ENCODE measurements at regions not wholly inside any gene's neighbourhood (a gene's known extent, or its start where the extent isn't known, plus 50 kb on each side); places are given as distances from the start of the nearest gene placed in this dataset.

DNA sequence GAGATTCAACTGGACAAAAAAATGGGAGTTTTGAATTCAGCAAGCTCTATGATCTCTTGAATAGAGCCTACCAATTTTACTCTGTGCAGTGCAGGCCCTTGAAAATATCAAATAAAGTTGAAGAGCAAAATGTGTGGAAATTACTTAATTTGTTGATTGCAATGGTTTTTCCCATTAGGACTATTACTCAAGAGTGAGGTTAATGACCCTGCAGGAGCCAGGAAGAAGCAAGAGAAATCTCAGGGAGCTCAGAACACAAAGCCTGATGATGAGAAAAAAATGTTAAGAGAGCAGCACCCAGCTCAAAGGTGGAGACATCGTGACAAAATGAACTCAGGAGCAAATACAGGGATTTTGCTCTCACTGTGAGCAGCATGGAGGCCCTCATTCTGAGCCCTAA, 337.6 kb upstream of the TRIB2 start:
- DNase-seq, result no peak

DNA sequence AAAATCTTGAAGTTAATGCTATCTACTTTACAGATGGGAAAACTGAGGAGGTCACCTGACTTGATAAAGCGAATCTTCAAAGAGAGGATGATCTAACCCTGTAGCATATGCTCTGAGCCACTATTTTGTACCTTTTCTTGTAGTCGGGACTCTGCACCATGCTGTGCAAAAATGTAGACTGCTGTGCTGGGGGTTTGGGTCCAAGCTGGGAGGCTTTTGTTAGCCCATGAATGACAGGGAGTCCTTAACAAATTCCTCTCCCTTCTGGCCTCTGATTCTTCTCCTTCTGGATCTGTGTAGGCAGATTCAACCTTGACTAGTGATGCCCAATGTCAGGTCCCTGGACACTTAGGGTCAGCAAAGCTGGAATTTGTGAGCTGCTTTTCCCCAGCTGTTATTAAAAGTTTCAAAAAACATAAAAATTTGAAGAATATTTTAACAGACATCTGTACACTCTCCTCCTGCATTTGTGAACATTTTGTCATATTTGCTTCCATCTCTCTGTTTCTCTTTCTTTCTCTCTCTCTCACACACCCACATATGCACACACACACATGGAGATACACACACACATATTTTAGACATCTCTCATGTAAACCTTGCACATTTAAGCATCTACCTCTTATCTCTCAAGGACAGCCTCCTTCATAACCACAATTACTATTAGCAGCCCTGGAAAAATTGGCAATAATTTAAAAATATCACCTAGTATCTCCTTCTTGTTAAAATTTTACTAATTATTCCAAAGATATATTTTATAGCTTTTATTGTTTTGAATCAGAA, 335.0 kb upstream of the TRIB2 start:
- no peak for DNase-seq

DNA sequence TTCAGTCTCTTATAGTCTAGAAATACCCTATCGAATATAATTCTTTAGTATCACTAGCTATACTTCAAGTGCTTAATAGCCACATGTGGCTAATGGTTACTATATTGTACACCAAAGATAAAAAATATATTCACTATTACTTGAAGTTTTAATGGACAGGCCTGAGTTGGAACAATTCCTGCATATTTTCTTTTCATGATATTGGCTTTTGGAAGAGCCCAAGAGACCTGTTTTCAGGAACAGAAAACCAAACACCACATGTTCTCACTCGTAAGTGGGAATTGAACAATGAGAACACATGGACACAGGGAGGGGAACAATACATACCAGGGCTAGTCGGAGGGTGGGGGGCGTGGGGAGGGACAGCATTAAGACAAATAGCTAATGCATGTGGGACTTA, 334.4 kb upstream of the TRIB2 start:
- no peak for DNase-seq

DNA sequence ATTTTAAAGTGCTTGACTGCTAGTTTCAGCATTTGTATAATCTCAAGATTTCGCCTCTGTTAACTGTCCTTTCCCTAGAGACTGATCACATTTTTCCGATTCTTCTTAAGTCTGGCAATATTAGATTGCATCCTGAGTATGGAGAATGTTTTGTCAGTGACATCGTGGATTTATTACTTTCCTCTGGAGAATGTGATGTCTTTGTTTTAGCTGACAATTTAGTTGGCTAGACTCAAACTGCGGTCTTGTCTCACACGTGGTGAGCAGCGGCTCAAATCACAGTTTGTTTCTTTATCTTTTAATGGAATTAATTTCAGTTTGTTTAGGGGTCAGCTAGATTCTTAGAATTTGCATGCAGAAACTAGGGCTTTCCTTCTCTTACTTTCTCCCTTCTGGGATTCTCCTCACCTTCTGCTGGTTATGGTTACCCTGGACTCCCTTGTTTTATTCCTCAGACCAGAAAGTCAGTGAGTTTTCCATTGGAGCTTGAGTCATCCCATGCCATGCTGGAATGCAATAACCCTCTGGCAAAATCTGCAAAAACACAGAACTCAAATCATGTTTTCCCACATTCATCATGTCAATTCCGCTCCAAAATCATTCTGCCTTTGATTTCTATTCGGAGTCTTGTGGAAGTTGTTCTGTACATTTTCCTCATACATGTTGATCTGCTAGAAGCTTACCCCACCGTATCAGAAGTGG, 327.2 kb upstream of the TRIB2 start:
- no peak for DNase-seq

DNA sequence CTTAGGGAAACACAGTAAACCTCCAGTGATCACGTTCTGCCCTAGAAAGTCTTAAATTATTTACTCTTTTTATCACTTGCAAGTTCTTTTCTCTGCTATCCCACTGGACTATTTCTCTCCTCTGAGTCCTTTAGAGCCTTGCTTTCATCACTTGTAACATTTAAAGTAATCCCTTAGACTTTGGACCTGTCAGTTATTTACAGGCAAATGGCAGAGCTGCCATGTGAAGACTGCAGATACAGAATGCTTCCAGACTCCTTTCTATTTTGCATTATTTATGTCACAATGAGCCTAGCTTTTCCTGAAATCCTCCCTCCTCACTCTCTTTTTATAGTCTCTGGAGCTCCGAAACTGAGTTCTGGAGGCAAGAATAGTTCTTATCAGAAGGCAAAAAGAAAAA, 325.6 kb upstream of the TRIB2 start:
- DNase-seq, result no peak

DNA sequence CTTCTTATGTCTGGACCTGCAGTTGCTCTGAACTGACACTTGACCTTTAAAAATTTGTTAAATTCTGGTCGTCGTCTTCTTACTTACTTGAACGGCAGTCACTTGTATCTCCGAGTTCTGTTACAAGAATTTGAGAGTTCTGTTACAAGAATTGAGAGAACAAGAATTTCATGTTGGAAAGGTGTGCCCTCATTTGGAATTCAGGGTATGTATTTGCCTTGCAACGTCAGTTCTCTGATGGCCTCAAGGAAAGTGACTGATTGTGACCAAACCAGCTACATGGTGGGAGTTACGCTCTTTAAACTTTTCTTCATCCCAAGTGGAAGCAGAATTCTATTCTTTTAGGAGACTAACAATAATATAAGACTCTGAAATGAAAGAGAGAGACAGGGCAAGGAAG, 320.0 kb upstream of the TRIB2 start:
- DNase-seq, result no peak

DNA sequence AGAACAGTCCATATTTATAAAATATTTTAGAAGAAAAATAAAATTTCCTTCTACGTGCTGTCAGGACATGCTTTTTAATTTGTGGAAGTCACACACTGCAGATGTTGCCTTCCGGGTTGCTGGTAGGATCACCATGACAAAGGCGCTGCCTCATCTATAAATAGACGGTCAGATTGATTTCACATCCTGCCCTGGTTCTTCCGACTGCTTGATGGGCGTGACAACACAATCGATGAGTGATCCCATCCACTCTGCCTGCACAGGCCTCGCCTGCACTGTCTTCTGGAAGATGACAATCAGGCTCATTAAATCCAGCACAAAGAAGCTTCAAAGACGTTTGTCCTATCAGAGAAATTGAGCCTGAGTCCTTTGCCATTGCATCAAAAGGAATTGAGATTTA, 318.9 kb upstream of the TRIB2 start:
- no peak for DNase-seq

DNA sequence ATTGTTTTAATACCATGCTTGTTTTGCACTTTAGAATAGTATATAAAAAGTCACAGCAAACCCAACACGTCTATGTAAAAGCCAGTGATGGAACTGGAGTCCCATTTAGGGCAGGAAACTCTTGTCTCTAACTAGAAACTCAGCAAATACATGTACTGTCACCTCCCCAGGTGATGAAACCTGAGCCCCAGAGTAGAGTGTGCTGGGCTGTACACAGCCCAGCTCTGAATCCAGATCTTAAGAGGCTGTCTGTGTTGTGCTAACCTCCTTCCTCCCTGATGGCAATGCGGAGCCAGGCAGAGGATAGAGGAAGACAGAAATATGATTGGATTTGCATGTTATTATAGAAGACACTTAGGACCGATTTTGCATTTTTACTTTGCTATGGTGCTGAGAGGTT, 317.5 kb upstream of the TRIB2 start:
- DNase-seq, result no peak

DNA sequence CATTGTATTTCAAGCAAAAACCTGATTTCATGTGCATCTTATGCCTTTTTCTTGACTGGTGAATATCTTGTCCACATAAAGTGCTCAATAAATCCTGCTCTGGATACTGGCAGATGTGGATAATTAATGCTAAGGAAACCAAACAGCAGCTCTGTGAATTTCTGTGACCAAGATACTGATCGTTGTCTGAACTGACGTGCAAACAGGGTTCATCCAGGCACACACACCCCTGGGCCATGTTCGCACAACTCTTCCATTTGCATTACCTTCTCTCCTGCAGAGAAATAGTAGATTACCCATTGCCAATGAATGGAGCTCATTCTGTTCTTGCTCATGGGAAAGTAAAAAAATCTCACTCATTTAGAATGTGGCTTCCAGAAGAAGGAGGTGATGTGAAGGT, 316.2 kb upstream of the TRIB2 start:
- no peak for DNase-seq

DNA sequence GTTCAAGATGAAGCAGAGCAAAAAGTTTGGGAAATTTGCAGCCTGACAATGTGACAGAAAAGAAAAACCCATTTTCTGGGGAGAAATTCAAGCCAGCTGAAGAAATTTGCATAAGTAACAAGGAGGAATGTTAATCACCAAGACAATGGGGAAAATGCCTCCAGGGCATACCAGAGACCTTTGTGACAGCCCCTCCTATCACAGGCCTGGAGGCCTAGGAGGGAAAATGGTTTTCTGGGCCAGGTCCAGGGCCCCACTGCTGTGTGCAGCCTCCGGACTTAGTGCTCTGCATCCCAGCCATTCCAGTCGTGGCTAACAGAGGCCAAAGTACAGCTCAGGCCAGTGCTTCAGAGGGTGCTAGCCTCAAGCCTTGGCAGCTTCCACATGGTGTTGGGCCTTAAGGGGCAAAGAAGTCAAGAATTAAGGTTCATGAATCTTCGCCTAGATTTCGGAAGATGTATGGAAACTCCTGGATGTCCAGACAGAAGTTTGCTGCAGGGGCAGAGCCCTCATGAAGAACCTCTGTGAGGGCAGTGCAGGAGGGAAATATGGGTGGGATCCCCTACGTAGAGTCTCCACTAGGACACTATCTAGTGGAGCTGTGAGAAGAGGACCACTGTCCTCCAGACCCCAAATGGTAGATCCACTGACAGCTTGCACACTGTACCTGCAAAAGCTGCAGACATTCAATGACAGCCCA, 314.1 kb upstream of the TRIB2 start:
- DNase-seq, result no peak

DNA sequence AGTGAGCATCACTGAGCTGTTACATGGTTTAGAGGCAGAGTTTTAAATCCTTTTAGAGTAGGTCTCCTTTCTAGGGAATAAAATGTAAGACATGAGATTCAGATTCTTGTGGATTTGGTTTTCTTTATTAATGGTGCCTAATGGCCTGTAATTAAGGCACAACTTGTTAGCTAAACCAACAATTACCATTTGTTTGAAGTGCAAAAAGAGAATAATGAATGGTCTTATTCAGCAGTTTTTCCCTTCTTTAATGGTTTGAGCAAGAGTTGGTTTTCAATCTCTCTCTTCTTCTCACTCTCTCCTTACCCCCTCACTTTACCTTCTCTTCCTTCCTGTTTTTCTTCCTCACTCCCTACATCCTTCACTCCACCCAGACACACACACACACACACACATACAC, 312.2 kb upstream of the TRIB2 start:
- no peak for DNase-seq

DNA sequence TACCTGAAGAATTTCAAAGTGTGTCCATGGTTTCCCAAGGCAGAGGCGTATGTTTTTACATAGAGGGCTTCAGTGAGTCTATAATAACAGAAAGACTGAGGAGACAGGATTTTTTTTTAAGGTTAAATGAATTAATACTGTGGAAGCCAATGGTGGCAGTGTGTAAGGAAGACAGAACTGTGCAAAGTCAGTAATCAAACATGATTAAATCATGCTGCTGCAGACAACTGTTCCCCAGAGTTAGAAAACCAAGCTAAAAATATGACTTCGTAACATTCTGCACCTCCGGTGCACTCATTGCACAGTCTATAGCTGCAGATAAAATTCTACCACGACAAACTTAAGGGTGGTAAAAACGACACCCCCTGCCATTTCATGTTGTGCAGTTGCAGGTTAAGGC, 309.6 kb upstream of the TRIB2 start:
- DNase-seq, result no peak

DNA sequence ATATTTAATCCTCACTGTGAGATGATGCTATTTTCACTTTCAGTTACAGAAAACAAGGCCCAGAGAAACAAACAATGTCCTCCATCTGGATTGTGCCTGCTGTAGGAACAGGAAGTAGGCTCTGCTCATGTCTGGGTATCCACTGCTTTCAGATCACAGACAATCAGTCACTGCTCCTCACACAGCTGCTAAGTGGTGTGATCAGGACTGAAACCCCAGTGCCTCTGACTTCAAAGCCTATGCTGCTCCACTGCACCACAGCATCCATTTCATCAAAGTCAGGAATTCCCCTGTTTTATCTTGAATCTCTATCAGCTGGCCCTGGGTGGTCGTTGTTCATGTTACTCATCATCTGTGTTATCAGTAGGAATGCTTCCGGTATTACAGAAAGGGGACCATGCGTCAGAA, 303.8 kb upstream of the TRIB2 start:
- DNase-seq, result no peak

DNA sequence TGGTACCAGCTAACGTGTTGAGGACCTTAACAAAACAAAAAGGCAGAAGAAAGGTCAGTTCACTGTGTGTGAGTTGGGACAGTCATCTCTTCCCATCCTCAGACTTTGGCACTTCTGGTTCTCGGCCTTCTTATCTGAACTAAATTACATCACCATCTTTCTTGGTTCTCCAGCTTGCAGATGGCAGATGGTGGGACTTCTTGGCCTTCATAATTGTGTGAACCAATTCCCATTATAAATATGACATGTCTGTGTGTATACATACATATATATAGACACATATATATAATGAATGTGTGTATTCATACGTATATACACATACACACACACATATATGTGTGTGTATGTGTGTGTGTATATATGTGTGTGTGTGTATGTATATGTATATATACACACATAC, 301.2 kb upstream of the TRIB2 start:
- DNase-seq, result no peak

DNA sequence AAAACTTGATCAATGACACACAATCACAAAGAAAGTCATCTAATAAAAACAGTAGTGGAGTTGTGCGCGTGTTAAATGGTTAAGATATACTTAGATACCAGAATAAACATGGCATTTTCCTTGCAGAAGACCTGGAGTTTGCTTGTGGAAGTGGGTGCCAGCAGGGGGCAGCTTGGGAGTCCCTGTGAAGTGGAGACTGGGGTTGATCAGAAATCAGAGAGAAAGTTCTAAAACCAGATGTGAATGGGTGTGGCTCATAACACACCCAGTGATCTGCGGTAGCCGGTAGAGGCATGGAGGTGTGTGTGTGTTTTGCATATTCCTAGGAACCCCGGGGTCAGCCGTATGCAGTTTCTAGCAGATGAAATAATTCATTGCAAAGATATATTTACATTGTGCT, 300.1 kb upstream of the TRIB2 start:
- peak; percentile 49 for DNase-seq

DNA sequence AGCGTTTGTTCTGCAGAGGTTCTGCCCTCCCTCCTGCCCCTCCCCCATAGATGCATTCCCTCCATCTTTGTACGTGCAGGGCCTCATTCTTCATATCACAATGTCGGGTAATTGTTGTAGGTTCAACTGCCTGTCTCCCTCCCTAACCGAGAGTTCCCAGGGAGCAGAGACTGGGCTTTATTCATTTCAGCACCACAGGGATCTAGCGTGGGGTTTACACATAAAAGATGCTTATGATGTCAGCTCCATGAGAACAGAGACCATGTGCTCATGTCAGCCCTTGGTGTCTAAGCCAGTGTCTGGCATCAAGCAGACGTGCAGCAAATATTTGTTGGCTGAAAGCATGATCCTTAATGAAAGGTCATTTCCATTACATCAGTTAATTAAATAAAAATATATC, 298.9 kb upstream of the TRIB2 start:
- DNase-seq, result no peak

DNA sequence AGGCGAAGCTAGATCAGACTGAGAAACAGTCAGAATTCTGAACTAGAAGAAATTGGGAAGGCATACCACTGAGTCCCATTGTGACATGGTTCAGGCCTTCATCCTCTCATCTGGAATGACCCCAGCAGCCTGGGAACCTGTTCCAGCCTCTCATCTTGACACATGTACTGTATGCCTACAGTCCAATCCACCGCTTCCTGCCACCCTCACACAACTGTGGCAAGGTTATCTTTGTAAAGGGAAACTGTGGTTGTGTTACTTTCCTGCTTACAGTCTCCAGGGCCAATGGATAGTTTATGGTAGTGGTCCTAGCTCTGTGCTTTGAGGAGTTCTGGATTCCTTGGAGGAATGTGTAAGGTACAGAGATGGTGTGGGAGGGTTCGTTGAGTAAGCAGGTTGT, 296.9 kb upstream of the TRIB2 start:
- no peak for DNase-seq

DNA sequence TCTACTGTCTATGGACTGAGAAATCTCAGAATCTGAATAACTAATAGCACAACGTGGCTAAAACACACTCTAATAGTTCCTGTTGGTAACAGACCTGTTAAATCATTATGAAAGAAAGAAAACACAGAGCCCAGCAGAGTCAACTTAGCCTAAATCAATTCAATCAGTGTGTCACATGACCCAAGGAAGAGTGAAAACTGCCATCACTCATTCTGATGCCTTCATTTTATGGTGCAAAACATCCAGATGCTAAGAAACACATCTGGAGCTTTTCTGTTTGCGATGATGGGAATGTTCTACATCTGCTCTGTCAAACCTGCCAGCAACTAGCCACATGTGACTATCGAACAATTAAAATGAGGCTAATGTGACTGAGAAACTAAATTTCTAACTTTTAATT, 295.7 kb upstream of the TRIB2 start:
- no peak for DNase-seq

DNA sequence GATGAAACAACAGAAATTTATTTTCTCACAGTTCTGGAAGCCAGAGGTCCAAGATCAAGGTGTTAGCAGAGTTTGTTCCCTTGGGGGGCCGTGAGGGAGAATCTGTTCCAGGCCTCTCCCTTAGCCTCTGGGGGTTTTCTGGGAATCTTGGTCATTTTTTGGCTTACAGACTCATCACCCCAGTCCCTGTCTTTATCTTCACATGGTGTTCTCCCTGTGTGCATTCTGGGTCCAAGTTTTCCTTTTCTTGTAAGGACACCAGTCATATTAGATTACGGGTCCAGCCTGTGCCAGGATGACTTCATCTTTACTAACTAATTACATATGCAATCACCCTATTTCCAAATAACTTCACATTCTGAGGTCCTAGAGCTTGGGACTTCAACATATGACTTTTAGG, 292.5 kb upstream of the TRIB2 start:
- DNase-seq, result no peak

DNA sequence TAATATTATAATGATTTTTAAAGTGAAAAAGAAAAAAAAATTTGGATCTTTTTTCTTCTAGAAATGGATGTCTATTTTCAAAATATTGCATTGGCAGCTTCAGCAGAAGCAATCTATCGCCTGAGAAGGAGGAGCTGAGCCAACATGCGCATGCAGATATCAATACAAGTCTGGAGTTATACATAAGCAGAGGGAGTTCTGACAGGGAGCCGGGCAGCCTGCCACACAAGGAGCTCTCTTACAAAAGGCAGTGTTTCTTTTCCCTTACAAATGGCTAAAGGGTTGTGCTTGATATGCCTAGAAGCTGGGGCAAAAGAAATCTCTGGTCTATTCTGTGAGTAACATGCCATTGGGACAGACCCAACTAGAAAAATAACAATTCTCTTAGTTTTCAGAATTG, 291.9 kb upstream of the TRIB2 start:
- DNase-seq, result no peak

DNA sequence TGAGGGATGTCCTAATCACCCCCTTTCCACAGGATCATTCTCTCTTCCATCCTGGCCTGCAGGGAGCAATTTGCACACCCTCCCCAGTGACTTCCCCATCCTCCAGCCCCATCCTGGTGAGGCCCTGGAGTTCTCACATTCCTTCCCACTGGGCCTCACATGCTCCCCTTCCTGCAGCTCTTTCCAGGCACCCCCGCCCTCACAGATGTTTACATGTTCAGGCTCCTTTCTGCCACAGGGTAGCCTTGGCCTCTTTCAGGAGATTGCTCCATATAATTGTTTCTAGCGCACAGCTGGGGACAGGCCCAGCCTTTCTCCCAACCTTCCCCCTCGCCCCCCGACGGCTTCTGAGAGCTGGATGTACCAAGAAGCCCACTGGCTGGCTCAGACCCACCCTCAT, 288.4 kb upstream of the TRIB2 start:
- no peak for DNase-seq

DNA sequence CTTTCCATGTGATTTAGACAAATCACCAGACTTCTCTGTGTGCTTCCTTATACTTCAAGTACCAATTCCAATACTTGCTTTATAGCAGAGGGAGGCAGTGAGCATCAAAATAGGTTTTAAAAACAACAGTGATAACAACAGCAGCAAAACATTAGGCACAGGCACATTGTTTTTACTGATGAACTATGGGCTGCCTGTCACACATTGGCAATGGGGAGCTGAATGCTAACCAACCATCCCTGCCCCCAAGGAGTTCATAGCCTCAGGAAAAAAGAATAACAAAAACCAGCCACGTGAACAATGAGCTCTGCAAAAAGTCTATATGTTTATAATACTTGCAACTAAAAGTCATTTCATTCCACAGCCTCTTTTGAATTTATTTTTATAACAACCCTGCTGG, 287.9 kb upstream of the TRIB2 start:
- DNase-seq, result no peak

DNA sequence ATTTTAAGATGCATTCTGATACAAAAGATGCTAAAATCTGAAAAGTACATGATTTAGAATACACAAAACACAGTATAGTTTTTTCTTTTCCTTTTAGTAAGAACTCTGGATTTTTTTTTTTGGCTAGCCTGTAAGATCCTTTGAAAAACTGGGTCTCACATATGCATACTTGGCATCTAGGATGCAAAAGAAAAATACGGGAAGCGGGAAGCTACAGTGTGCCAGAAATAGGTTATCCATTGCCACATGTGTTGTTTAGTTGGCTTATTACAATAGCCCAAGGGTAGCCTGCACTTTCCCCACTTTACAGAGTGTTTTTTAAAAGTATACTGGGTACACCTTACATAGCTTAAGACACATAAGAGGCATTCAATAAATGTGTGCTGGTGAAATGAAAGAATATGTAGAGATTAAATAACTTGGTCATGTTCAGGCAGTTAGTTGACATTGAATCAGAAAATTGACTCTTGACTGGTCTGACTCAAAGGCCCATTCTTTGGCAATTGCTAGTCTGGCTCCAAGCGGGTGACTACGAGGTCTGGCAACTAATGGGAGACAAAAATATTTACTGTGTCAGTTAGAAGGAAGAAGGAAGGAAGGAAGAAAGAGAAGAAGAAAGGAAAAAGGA, 286.8 kb upstream of the TRIB2 start:
- no peak for DNase-seq

Data from T-helper 9 cell (primary cell).